HG02885 (cell line): ENCODE measurements at regions not wholly inside any gene's neighbourhood (a gene's known extent, or its start where the extent isn't known, plus 50 kb on each side); places are given as distances from the start of the nearest gene placed in this dataset.
A peak's percentile ranks its signal among the peaks of the same experiment; 100 is the strongest.
"Not testable (repeated sequence)": the region's sequence is repeated elsewhere in the genome, so short reads cannot be mapped to it uniquely, and the experiment has no call there.

Experiments used
- ATAC-seq: cut with Tn5 transposase; IDR thresholded peaks from one replicate; pipeline ENCODE4 v1.9.1; 2021; ENCODE audit warnings: mild to moderate bottlenecking; ENCODE audit not compliant: unreplicated experiment, poor library complexity

GRCh38 chr1:233787599-233787998 is 116.9 kb upstream of the SLC35F3 start:
- ATAC-seq: no peak

- no peak for ATAC-seq
These were observed 115.8 kb upstream of the SLC35F3 start for GRCh38 chr1:233788687-233789086.

GRCh38 chr1:233790121-233790520 is 114.4 kb upstream of the SLC35F3 start:
- no peak for ATAC-seq

GRCh38 chr1:233790662-233791371 is 113.7 kb upstream of the SLC35F3 start:
- ATAC-seq: peak; percentile 84

- ATAC-seq: no peak
These were observed 113.1 kb upstream of the SLC35F3 start for GRCh38 chr1:233791372-233791703.

GRCh38 chr1:233791721-233792120 is 112.8 kb upstream of the SLC35F3 start:
- no peak for ATAC-seq

GRCh38 chr1:233794863-233795262 is 109.6 kb upstream of the SLC35F3 start:
- no peak for ATAC-seq

GRCh38 chr1:233796146-233796783 is 108.2 kb upstream of the SLC35F3 start:
- ATAC-seq: peak; percentile 57

GRCh38 chr1:233802611-233803010 is 101.9 kb upstream of the SLC35F3 start:
- no peak for ATAC-seq

- ATAC-seq: no peak
These were observed 98.7 kb upstream of the SLC35F3 start for GRCh38 chr1:233805786-233806185.

- no peak for ATAC-seq
These were observed 89.1 kb upstream of the SLC35F3 start for GRCh38 chr1:233815357-233815756.

- ATAC-seq: no peak
These were observed 88.6 kb upstream of the SLC35F3 start for GRCh38 chr1:233815865-233816264.

GRCh38 chr1:233816348-233816747 is 88.1 kb upstream of the SLC35F3 start:
- no peak for ATAC-seq

- ATAC-seq: no peak
These were observed 85.4 kb upstream of the SLC35F3 start for GRCh38 chr1:233819042-233819441.

- not testable (repeated sequence) for ATAC-seq
These were observed 80.3 kb upstream of the SLC35F3 start for GRCh38 chr1:233824179-233824578.

- not testable (repeated sequence) for ATAC-seq
These were observed 76.5 kb upstream of the SLC35F3 start for GRCh38 chr1:233827937-233828336.

- ATAC-seq: no peak
These were observed 76.0 kb upstream of the SLC35F3 start for GRCh38 chr1:233828480-233828879.

- ATAC-seq: no peak
These were observed 69.9 kb upstream of the SLC35F3 start for GRCh38 chr1:233834609-233835008.

- ATAC-seq: not testable (repeated sequence)
These were observed 66.3 kb upstream of the SLC35F3 start for GRCh38 chr1:233838207-233838606.

- no peak for ATAC-seq
These were observed 60.8 kb upstream of the SLC35F3 start for GRCh38 chr1:233843525-233844204.

GRCh38 chr1:233844275-233844674 is 60.2 kb upstream of the SLC35F3 start:
- no peak for ATAC-seq

GRCh38 chr1:233844692-233845091 is 59.8 kb upstream of the SLC35F3 start:
- ATAC-seq: no peak
